Loucy (cell line): ENCODE measurements at regions not wholly inside any gene's neighbourhood (a gene's known extent, or its start where the extent isn't known, plus 50 kb on each side); places are given as distances from the start of the nearest gene placed in this dataset.

ENCODE experiments used
- H2AFZ ChIP-seq: fragments of 200-600 bp; sonication (generic); 2 replicates; pipeline ENCODE4 v1.6.0; 2016; ENCODE audit warnings: antibody characterized with exemption, mild to moderate bottlenecking, low read length, moderate library complexity
- H3F3A ChIP-seq: fragments of 200-600 bp; 2 replicates; pipeline ENCODE4 v1.6.0; 2016; ENCODE audit warnings: antibody characterized with exemption, low read depth, mild to moderate bottlenecking
- H3K27me3 ChIP-seq: fragments of 200-600 bp; sonication (generic); 2 replicates; pipeline ENCODE4 v1.6.1; 2014; ENCODE audit warnings: low read length, mild to moderate bottlenecking; ENCODE audit not compliant: insufficient read depth, poor library complexity, severe bottlenecking
- H3K36me3 ChIP-seq: fragments of 200-600 bp; sonication (generic); 2 replicates; pipeline ENCODE4 v1.6.1; 2016; ENCODE audit warnings: low read length; ENCODE audit not compliant: insufficient read depth
- H3K4me1 ChIP-seq: fragments of 200-600 bp; sonication (generic); 2 replicates; pipeline ENCODE4 v1.5.1; 2014; ENCODE audit warnings: low read length, mild to moderate bottlenecking; ENCODE audit not compliant: insufficient read depth, poor library complexity, severe bottlenecking
- H3K4me2 ChIP-seq: fragments of 200-600 bp; sonication (generic); 2 replicates; pipeline ENCODE4 v1.6.0; 2014; ENCODE audit warnings: antibody characterized with exemption, low read length, low read depth, mild to moderate bottlenecking; ENCODE audit not compliant: poor library complexity, severe bottlenecking
- H3K4me3 ChIP-seq: fragments of 200-600 bp; sonication (generic); 2 replicates; pipeline ENCODE4 v1.5.1; 2014; ENCODE audit warnings: low read length, mild to moderate bottlenecking, mixed read lengths; ENCODE audit not compliant: poor library complexity, severe bottlenecking
- H3K79me2 ChIP-seq: fragments of 200-600 bp; sonication (generic); 2 replicates; pipeline ENCODE4 v1.6.1; 2014; ENCODE audit warnings: low read length; ENCODE audit not compliant: insufficient read depth
- H3K9ac ChIP-seq: fragments of 200-600 bp; sonication (generic); 2 replicates; pipeline ENCODE4 v1.6.0; 2014; ENCODE audit warnings: mild to moderate bottlenecking, low read depth, low read length, moderate library complexity; ENCODE audit not compliant: poor library complexity, severe bottlenecking
- H3K9me2 ChIP-seq: fragments of 200-600 bp; sonication (generic); replicated peaks from 2 replicates; pipeline ENCODE4 v1.6.1; 2016; ENCODE audit warnings: low read depth, low read length, mixed read lengths
- H3K9me3 ChIP-seq: fragments of 200-600 bp; sonication (generic); 2 replicates; pipeline ENCODE4 v1.6.1; 2014; ENCODE audit warnings: mild to moderate bottlenecking, antibody characterized with exemption, low read length, low read depth; ENCODE audit not compliant: insufficient read depth
- H4K20me1 ChIP-seq: fragments of 200-600 bp; sonication (generic); 2 replicates; pipeline ENCODE4 v1.6.0; 2014; ENCODE audit warnings: antibody characterized with exemption, low read length, mild to moderate bottlenecking; ENCODE audit not compliant: insufficient read depth, poor library complexity, severe bottlenecking
- EZH2phosphoT487 ChIP-seq: fragments of 200-600 bp; IDR thresholded peaks from 2 replicates; pipeline ENCODE4 v1.6.1; 2018; ENCODE audit warnings: antibody characterized with exemption, mild to moderate bottlenecking, moderate library complexity, borderline replicate concordance
- TF ChIP-seq, protein P1 (sequence below): fragments of 200-600 bp; sonication (generic); conservative IDR thresholded peaks from 2 replicates; pipeline ENCODE4 v1.5.1; 2014; ENCODE audit warnings: mild to moderate bottlenecking, antibody characterized with exemption, low read length

DNA sequence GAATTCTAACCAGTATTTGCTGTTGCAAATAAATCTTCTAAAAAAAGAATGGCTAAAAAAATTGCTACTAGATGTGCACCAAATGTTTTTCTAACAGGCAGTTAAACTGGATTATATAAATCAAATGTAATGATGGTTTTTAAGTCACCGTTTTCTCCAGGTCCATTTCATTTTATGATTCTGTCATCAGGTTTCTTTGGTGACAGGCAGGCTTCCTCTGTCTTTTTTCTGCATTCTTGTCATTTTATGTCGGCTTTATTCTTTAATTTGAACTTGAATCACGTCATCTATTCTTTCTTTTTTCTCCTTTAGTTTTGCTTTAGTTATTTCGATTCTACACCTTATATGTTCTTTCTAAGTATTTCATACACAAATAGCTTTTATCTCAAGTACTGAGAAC is 212.5 kb downstream of the SOCS6 start:
- Histone ChIP-seq H3K9ac (no peak overlapping the region), H3K79me2 (no peaks in the 10 kb centered on the region), H3K9me3 (no peaks in the 10 kb centered on the region), H3K9me2 (no peaks in the 10 kb centered on the region), H3K4me3 (no peak overlapping the region), H2AFZ (no peak overlapping the region), H3K4me2 (no peak overlapping the region), H3K4me1 (no peaks in the 10 kb centered on the region), H4K20me1 (no peaks in the 10 kb centered on the region), H3K36me3 (no peaks in the 10 kb centered on the region), H3K27me3 (peaks cover 5% of the 10 kb centered on the region), H3F3A (no peaks in the 10 kb centered on the region)
- TF ChIP-seq EZH2phosphoT487: no peak
- TF ChIP-seq, protein P1, sequence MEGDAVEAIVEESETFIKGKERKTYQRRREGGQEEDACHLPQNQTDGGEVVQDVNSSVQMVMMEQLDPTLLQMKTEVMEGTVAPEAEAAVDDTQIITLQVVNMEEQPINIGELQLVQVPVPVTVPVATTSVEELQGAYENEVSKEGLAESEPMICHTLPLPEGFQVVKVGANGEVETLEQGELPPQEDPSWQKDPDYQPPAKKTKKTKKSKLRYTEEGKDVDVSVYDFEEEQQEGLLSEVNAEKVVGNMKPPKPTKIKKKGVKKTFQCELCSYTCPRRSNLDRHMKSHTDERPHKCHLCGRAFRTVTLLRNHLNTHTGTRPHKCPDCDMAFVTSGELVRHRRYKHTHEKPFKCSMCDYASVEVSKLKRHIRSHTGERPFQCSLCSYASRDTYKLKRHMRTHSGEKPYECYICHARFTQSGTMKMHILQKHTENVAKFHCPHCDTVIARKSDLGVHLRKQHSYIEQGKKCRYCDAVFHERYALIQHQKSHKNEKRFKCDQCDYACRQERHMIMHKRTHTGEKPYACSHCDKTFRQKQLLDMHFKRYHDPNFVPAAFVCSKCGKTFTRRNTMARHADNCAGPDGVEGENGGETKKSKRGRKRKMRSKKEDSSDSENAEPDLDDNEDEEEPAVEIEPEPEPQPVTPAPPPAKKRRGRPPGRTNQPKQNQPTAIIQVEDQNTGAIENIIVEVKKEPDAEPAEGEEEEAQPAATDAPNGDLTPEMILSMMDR: no peak

DNA sequence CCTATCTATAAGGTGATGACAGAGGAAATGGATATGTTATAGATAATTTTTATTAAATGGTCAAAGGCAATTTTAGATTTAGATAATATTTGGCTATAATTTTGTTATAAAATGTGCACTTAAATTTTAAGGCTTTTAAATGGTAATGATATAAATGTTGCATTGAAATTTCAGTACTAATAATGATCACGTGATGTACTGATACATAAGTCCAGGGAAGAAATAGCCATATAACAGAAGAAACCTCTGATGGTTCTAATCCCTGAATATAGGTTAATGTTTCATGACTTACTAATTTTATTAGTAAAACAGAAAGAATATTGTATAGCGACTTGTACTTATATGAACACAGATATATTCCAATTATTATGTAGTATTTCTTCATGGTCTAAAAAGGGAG is 211.9 kb downstream of the SOCS6 start:
- Histone ChIP-seq H3K36me3 (no peaks in the 10 kb centered on the region), H3F3A (no peaks in the 10 kb centered on the region), H3K79me2 (no peaks in the 10 kb centered on the region), H3K4me3 (no peak overlapping the region), H3K4me1 (no peaks in the 10 kb centered on the region), H4K20me1 (no peaks in the 10 kb centered on the region), H3K9me3 (no peaks in the 10 kb centered on the region), H3K9me2 (no peaks in the 10 kb centered on the region), H2AFZ (no peak overlapping the region), H3K27me3 (peaks cover 5% of the 10 kb centered on the region), H3K4me2 (no peak overlapping the region), H3K9ac (no peak overlapping the region)
- no peak for TF ChIP-seq EZH2phosphoT487
- TF ChIP-seq, protein P1: no peak

DNA sequence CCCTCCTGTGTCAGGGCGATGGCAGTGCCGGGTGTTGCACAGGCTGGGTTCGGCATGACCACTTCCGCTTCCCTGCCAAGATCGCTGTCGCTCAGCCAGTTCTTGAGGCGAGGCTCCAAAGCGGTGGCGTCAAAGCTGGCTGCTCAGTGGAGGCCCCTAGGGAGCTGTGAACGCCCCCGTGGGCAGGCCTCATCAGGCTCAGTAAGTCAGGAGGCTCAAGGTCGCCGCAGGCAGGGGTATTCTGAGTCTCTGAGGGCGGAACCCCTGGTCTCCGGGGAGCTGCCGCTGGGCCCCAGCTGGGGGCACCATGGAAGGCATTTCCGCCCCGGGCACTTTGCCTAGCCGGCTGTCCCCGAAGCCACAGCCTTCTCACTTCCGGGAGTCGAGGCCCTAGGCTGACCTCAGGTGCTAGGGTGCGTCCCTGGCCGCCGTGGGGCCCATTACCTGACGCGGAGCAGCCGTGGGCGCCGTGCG is 210.4 kb downstream of the SOCS6 start:
- H3K4me2 ChIP-seq: no peak overlapping the region
- peaks cover 5% of the 10 kb centered on the region for H3K27me3 ChIP-seq
- no peak for TF ChIP-seq EZH2phosphoT487
- TF ChIP-seq, protein P1: no peak
- no peaks in the 10 kb centered on the region for H3K4me1 ChIP-seq
- H4K20me1 ChIP-seq: no peaks in the 10 kb centered on the region
- no peaks in the 10 kb centered on the region for H3K9me2 ChIP-seq
- H3K36me3 ChIP-seq: no peaks in the 10 kb centered on the region
- no peak overlapping the region for H2AFZ ChIP-seq
- no peaks in the 10 kb centered on the region for H3F3A ChIP-seq
- H3K9me3 ChIP-seq: no peaks in the 10 kb centered on the region
- no peak overlapping the region for H3K9ac ChIP-seq
- H3K4me3 ChIP-seq: no peak overlapping the region
- no peaks in the 10 kb centered on the region for H3K79me2 ChIP-seq
